CD4-positive, alpha-beta T cell treated with Interleukin-4 for 4 hours (primary cell): ENCODE measurements at regions not wholly inside any gene's neighbourhood (a gene's known extent, or its start where the extent isn't known, plus 50 kb on each side); places are given as distances from the start of the nearest gene placed in this dataset.
"Not testable (repeated sequence)": the region's sequence is repeated elsewhere in the genome, so short reads cannot be mapped to it uniquely, and the experiment has no call there.

ENCODE experiments used
- DNase-seq: peaks from one replicate; pipeline ENCODE4 v3.0.0-alpha.2; 2020

GRCh38 chr2:147456779-147457178, 388.1 kb upstream of the ACVR2A start:
- DNase-seq, result no peak

- DNase-seq, result no peak
These were observed 392.8 kb upstream of the ACVR2A start for GRCh38 chr2:147451902-147452515.

- no peak for DNase-seq
These were observed 393.9 kb upstream of the ACVR2A start for GRCh38 chr2:147450661-147451510.

GRCh38 chr2:147449323-147449991, 395.4 kb upstream of the ACVR2A start:
- DNase-seq, result peak; percentile 71

- no peak for DNase-seq
These were observed 402.0 kb upstream of the ACVR2A start for GRCh38 chr2:147442816-147443215.

- no peak for DNase-seq
These were observed 403.6 kb upstream of the ACVR2A start for GRCh38 chr2:147441182-147441581.

DNA sequence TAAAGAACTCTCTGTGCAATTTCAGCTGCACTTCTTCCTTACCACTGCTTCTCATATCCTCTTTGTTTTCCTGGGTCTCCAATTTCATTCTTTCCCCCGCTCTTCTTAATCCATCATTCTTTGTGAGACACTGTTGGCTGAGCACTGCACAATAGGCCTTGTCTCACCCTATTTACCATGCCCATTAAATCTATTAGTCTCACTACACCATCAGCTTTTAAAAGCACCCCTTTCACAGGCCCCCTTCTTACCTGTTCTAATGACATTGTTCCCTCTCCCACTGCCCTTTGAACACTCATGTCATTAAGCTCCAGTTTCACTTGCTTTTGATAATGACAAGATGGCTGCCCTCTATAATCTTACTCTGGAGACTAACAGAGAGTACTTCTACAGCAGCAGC, 404.1 kb upstream of the ACVR2A start:
- DNase-seq, result no peak

GRCh38 chr2:147439986-147440385, 404.8 kb upstream of the ACVR2A start:
- no peak for DNase-seq

- no peak for DNase-seq
These were observed 405.9 kb upstream of the ACVR2A start for GRCh38 chr2:147438882-147439281.

GRCh38 chr2:147433822-147434221, 411.0 kb upstream of the ACVR2A start:
- DNase-seq, result no peak

DNA sequence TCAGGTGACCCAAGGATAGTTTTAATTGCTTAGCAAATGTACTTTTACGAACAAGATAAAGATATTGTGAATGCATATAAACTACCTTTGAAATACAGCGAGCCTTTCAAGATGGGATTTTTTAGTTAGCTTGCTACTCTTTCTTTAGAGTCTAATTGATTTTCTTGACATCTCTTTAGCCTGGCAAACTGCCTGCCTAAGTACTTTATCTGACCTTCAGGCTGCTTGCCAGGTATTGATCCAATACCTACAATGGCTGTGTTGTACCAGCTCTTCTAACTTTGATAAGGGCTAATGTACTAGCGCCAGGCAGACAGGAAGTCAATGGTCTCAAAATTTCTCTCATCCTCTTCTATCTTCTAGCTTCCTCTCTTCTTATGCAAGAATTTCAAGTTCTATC, 414.4 kb upstream of the ACVR2A start:
- DNase-seq, result no peak

- no peak for DNase-seq
These were observed 416.6 kb upstream of the ACVR2A start for GRCh38 chr2:147428120-147428747.

GRCh38 chr2:147425437-147426029, 419.3 kb upstream of the ACVR2A start:
- no peak for DNase-seq

GRCh38 chr2:147424766-147425165, 420.1 kb upstream of the ACVR2A start:
- DNase-seq, result no peak

GRCh38 chr2:147420947-147421675, 423.7 kb upstream of the ACVR2A start:
- DNase-seq, result no peak

GRCh38 chr2:147420517-147420916, 424.3 kb upstream of the ACVR2A start:
- no peak for DNase-seq

GRCh38 chr2:147416099-147416498, 428.7 kb upstream of the ACVR2A start:
- no peak for DNase-seq

DNA sequence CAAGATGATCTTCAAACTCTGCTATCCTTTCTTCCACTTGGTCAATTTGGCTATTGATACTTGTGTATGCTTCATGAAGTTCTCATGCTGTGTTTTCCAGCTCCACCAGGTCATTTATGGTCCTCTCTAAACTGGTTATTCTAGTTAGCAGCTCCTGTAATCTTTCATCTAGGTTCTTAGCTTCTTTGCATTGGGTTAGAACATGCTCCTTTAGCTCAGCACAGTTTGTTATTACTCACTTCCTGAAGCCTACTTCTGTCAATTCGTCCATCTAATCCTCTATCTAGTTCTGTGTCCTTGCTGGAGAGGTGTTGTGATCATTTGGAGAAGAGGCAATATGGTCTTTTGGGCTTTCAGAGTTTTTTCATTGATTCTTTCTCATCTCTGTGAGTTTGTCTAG, 430.2 kb upstream of the ACVR2A start:
- not testable (repeated sequence) for DNase-seq

- no peak for DNase-seq
These were observed 436.5 kb upstream of the ACVR2A start for GRCh38 chr2:147408357-147408756.

DNA sequence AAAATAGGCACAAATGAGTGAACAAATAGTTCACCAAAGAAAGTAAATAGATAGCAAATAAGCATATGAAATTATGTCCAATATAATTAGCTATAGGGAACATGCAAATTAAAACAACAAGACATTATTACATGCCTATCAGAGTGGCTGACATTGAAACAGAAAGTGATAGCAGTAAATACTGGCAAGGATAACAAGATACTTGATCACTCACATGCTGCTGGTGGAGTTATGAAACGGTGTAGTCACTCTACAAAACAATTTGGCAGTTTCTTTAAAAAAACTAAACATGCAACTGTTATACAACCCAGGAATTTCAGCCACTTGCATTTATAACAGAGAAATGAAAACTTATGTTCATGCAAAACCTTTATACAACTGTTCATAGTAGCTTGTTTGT, 439.2 kb upstream of the ACVR2A start:
- DNase-seq, result no peak

DNA sequence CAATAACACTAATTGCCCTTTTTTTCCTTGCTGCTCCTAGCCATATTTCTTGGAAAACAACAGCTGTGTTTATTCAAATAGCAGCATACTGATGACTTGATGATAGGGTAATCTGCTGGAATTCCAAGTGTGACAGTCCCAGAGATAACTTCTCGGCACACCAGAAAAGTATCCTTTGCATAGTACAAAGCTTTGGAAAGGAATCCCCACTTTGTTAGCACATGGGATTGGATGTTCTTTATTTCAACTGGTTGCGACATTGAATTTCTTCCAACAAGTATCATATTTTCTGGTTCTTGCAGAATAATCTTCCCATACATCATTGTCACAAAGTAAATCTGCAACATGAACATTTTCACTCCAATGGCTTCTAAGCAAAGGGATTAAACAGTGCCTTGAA, 445.8 kb upstream of the ACVR2A start:
- DNase-seq, result no peak

DNA sequence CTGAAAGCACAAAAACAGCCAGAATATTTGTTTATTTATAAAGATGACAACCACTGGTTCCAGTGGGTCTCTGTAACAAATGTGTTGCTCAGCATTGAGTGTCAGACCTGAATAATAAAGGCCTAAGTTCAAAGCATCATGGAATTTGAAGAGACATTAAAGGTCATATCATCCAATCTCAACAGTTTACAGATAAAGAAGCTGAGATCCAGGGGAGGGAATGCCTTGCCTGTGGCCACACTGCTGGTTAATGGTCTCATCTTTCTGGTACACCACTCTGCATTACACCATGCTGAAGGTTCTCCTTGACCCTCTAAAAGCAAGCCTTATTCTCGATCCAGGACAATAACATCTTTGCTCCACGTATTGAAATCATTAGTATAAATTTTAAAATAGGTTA, 446.5 kb upstream of the ACVR2A start:
- no peak for DNase-seq
